ENCODE measurements at regions not wholly inside any gene's neighbourhood (a gene's known extent, or its start where the extent isn't known, plus 50 kb on each side); places are given as distances from the start of the nearest gene placed in this dataset.

GRCh38 chr5:15354021-15354420 is 146.0 kb upstream of the FBXL7 start:
- ATAC-seq (ENCODE audit: poor library complexity) (no peak), DNase-seq (no peak)
- intact Hi-C loops (cut with DNase I): no loop called here

GRCh38 chr5:15353086-15353645 is 146.8 kb upstream of the FBXL7 start:
- DNase-seq: no peak
- intact Hi-C loops (cut with DNase I): no loop called here
- ATAC-seq (ENCODE audit: poor library complexity): no peak

GRCh38 chr5:15350614-15351013 is 149.4 kb upstream of the FBXL7 start:
- no peak for ATAC-seq (ENCODE audit: poor library complexity)
- intact Hi-C loops (cut with DNase I): no loop called here

GRCh38 chr5:15346738-15347137 is 153.2 kb upstream of the FBXL7 start:
- ATAC-seq (ENCODE audit: poor library complexity) (no peak), DNase-seq (no peak)
- intact Hi-C loops (cut with DNase I): no loop called here

More at GRCh38 chr5:15350614-15351013, 149.4 kb upstream of the FBXL7 start:
- DNase-seq: no peak

GRCh38 chr5:15344954-15345353 is 155.0 kb upstream of the FBXL7 start:
- no peak for DNase-seq
- intact Hi-C loops (cut with DNase I): no loop called here
- no peak for ATAC-seq (ENCODE audit: poor library complexity)

GRCh38 chr5:15338546-15338945 is 161.4 kb upstream of the FBXL7 start:
- ATAC-seq (ENCODE audit: poor library complexity) (no peak), DNase-seq (no peak)
- intact Hi-C loops (cut with DNase I): no loop called here

GRCh38 chr5:15334551-15335266 is 165.3 kb upstream of the FBXL7 start:
- DNase-seq: no peak
- ATAC-seq (ENCODE audit: poor library complexity): no peak
- intact Hi-C loops (cut with DNase I): no loop called here

GRCh38 chr5:15333091-15333490 is 166.9 kb upstream of the FBXL7 start:
- no peak for DNase-seq
- ATAC-seq (ENCODE audit: poor library complexity): no peak
- intact Hi-C loops (cut with DNase I): no loop called here

GRCh38 chr5:15326932-15327331 is 173.0 kb upstream of the FBXL7 start:
- DNase-seq (no peak), ATAC-seq (ENCODE audit: poor library complexity) (no peak)
- intact Hi-C loops (cut with DNase I): no loop called here

- ATAC-seq (ENCODE audit: poor library complexity) (no peak), DNase-seq (no peak)
- intact Hi-C loops (cut with DNase I): no loop called here
Observed at GRCh38 chr5:15326471-15326870, 173.5 kb upstream of the FBXL7 start.

- no peak for DNase-seq
- intact Hi-C loops (cut with DNase I): no loop called here
- ATAC-seq (ENCODE audit: poor library complexity): no peak
Observed at GRCh38 chr5:15322421-15322820, 177.6 kb upstream of the FBXL7 start.

- DNase-seq (no peak), ATAC-seq (ENCODE audit: poor library complexity) (no peak)
- intact Hi-C loops (cut with DNase I): no loop called here
Observed at GRCh38 chr5:15321776-15322175, 178.2 kb upstream of the FBXL7 start.

GRCh38 chr5:15320871-15321270 is 179.1 kb upstream of the FBXL7 start:
- no peak for ATAC-seq (ENCODE audit: poor library complexity)
- DNase-seq: no peak
- intact Hi-C loops (cut with DNase I): no loop called here

GRCh38 chr5:15304914-15305834 is 194.8 kb upstream of the FBXL7 start:
- intact Hi-C loops (cut with DNase I): no loop called here
- DNase-seq (no peak), ATAC-seq (ENCODE audit: poor library complexity) (no peak)

- ATAC-seq (ENCODE audit: poor library complexity) (no peak), DNase-seq (no peak)
Observed at GRCh38 chr5:15304066-15304731, 195.8 kb upstream of the FBXL7 start.

GRCh38 chr5:15300141-15300540 is 199.8 kb upstream of the FBXL7 start:
- intact Hi-C loops (cut with DNase I): no loop called here
- ATAC-seq (ENCODE audit: poor library complexity): no peak
- no peak for DNase-seq

More at GRCh38 chr5:15304066-15304731, 195.8 kb upstream of the FBXL7 start:
- intact Hi-C loops (cut with DNase I): no loop called here

- intact Hi-C loops (cut with DNase I): no loop called here
- no peak for ATAC-seq (ENCODE audit: poor library complexity)
Observed at GRCh38 chr5:15290953-15291352, 209.0 kb upstream of the FBXL7 start.

GRCh38 chr5:15286650-15287049 is 213.3 kb upstream of the FBXL7 start:
- DNase-seq (no peak), ATAC-seq (ENCODE audit: poor library complexity) (peak; percentile 90)
- intact Hi-C loops (cut with DNase I): no loop called here

More at GRCh38 chr5:15290953-15291352, 209.0 kb upstream of the FBXL7 start:
- DNase-seq: no peak

- DNase-seq: peak; percentile 41
- ATAC-seq (ENCODE audit: poor library complexity): peak; percentile 75
- intact Hi-C loops (cut with DNase I): no loop called here
Observed at GRCh38 chr5:15285901-15286583, 213.9 kb upstream of the FBXL7 start.

Data from Right ventricle myocardium superior (tissue), 1 donor.